GM12878 (cell line): ENCODE measurements at regions not wholly inside any gene's neighbourhood (a gene's known extent, or its start where the extent isn't known, plus 50 kb on each side); places are given as distances from the start of the nearest gene placed in this dataset.

Experiments used
- ATAC-seq: fragments of 200-7000 bp; cut with Tn5 transposase; 3 replicates; pipeline ENCODE4 v1.9.1; 2020; ENCODE audit warnings: mild to moderate bottlenecking, moderate library complexity
- BruUV-seq: library from RNA; stranded (reverse); fragments of 400-500 nt; replicated peaks from 2 replicates; lab custom pipeline; 2021; lab: Mats Ljungman, UMichigan
- CTCF ChIA-PET: fragments of 300-600 bp; sonication (Branson Sonifier 250); formaldehyde crosslinking; extraction: SDS; loops from one replicate; lab custom pipeline; 2021; ENCODE audit warnings: inconsistent platforms; lab: Yijun Ruan, JAX
- POLR2A ChIA-PET: fragments of 350-600 bp; formaldehyde crosslinking; extraction: SDS; loops from one replicate; lab custom pipeline; 2021; ENCODE audit warnings: inconsistent platforms; lab: Charles Lee
- RAD21 ChIA-PET: fragments of 300-600 bp; sonication (Branson Sonifier 250); formaldehyde crosslinking; loops from one replicate; lab custom pipeline; 2023; ENCODE audit warnings: antibody characterized with exemption; ENCODE audit not compliant: unreplicated experiment; lab: Charles Lee
- SMC1A ChIA-PET: fragments of 300-600 bp; sonication (Branson Sonifier 250); formaldehyde crosslinking; loops from one replicate; lab custom pipeline; 2023; ENCODE audit not compliant: unreplicated experiment, uncharacterized antibody; lab: Charles Lee
- DNase-seq: peaks from one replicate; pipeline ENCODE4 v3.0.0-alpha.2; 2011; ENCODE audit warnings: low read depth, low spot score
- FAIRE-seq: peaks from 3 replicates; lab custom pipeline; 2011; peaks lifted over from hg19 to GRCh38; lab: Jason Lieb, UNC
- H2AFZ ChIP-seq: 2 replicates; pipeline ENCODE4 v1.6.0; 2011; ENCODE audit warnings: low read depth, low read length, control low read depth; ENCODE audit not compliant: control insufficient read depth
- H3K27ac ChIP-seq: 2 replicates; pipeline ENCODE4 v1.5.1; 2011; ENCODE audit warnings: control low read depth; ENCODE audit not compliant: control insufficient read depth, insufficient read depth
- H3K27me3 ChIP-seq, 2 experiments: replicated peaks in 1 of 2; 2 replicates each; pipeline versions ENCODE4 v1.6.0 to v1.6.1; 2011; ENCODE audit warnings: low read length in 1 of 2; ENCODE audit not compliant: control insufficient read depth in 2 of 2, insufficient read depth in 2 of 2
- H3K36me3 ChIP-seq, 2 experiments: 2 replicates each; pipeline ENCODE4 v1.5.1; 2011; ENCODE audit warnings: low read length in 1 of 2; ENCODE audit not compliant: control insufficient read depth in 2 of 2, insufficient read depth in 2 of 2
- H3K4me1 ChIP-seq: 2 replicates; pipeline ENCODE4 v1.6.1; 2011; ENCODE audit warnings: mild to moderate bottlenecking, low read length, moderate library complexity, mixed read lengths; ENCODE audit not compliant: control insufficient read depth, insufficient read depth
- H3K4me2 ChIP-seq: 2 replicates; pipeline ENCODE4 v1.6.0; 2011; ENCODE audit warnings: control low read depth; ENCODE audit not compliant: control insufficient read depth, insufficient read depth
- H3K4me3 ChIP-seq: fragments of 200-600 bp; sonication (generic); 2 replicates; pipeline ENCODE4 v1.5.1; 2016
- H3K79me2 ChIP-seq: 2 replicates; pipeline ENCODE4 v1.6.0; 2011; ENCODE audit warnings: low read length; ENCODE audit not compliant: control insufficient read depth, insufficient read depth
- H3K9ac ChIP-seq: 2 replicates; pipeline ENCODE4 v1.8.0; 2011; ENCODE audit warnings: low read length, control low read depth, mixed read lengths; ENCODE audit not compliant: control insufficient read depth, insufficient read depth
- H3K9me3 ChIP-seq: replicated peaks from 3 replicates; pipeline ENCODE4 v1.5.1; 2011; ENCODE audit warnings: mild to moderate bottlenecking, low read length; ENCODE audit not compliant: control insufficient read depth, insufficient read depth
- H4K20me1 ChIP-seq: 2 replicates; pipeline ENCODE4 v1.6.0; 2011; ENCODE audit not compliant: control insufficient read depth, insufficient read depth
- BCL11A ChIP-seq: IDR thresholded peaks from 2 replicates; pipeline ENCODE4 v1.6.1; 2011; ENCODE audit warnings: low read depth, low read length
- BCL3 ChIP-seq: IDR thresholded peaks from 2 replicates; pipeline ENCODE4 v1.6.1; 2011; ENCODE audit warnings: borderline replicate concordance, low read depth, mild to moderate bottlenecking, moderate library complexity, low read length; ENCODE audit not compliant: insufficient read depth, poor library complexity, severe bottlenecking
- EGR1 ChIP-seq, 2 experiments: IDR thresholded peaks; 1 replicate in 1 of 2; 2 replicates in 1 of 2; pipeline ENCODE4 v1.6.1; 2011 to 2012; ENCODE audit warnings: low read depth in 2 of 2, low read length in 2 of 2, borderline replicate concordance in 1 of 2, mild to moderate bottlenecking in 1 of 2, moderate library complexity in 1 of 2
- EP300 ChIP-seq, 2 experiments: fragments of 150-350 bp in 1 of 2; IDR thresholded peaks; 2 replicates each; pipeline ENCODE4 v1.6.1; 2011 to 2012; ENCODE audit warnings: low read depth in 2 of 2, low read length in 2 of 2, borderline replicate concordance in 1 of 2, improper control_type of control experiment in 1 of 2, inconsistent platforms in 1 of 2; ENCODE audit not compliant: control insufficient read depth in 1 of 2
- IRF3 ChIP-seq: fragments of 450-650 bp; IDR thresholded peaks from 2 replicates; pipeline ENCODE4 v1.6.1; 2014; ENCODE audit warnings: mild to moderate bottlenecking
- USF2 ChIP-seq: IDR thresholded peaks from 2 replicates; pipeline ENCODE4 v1.6.1; 2011; ENCODE audit warnings: low read depth, low read length, improper control_type of control experiment, borderline replicate concordance
- ZNF207 ChIP-seq: fragments of 450-650 bp; IDR thresholded peaks from 2 replicates; pipeline ENCODE4 v1.6.1; 2014; ENCODE audit warnings: antibody characterized with exemption, mild to moderate bottlenecking, borderline replicate concordance
- ZNF24 ChIP-seq: fragments of 450-650 bp; IDR thresholded peaks from 2 replicates; pipeline ENCODE4 v1.6.1; 2017; ENCODE audit warnings: antibody characterized with exemption, mild to moderate bottlenecking
- in situ Hi-C: fragments of 300-500 bp; cut with MboI; formaldehyde crosslinking; loops from 9 replicates; pipeline ENCODE4 v1.14.3; 2018; ENCODE audit warnings: mixed read lengths
- intact Hi-C: fragments of 100-400 bp; cut with micrococcal nuclease; formaldehyde crosslinking; loops from one replicate; pipeline ENCODE4 v1.14.2; 2022; ENCODE audit not compliant: unreplicated experiment

- ChIA-PET POLR2A (no interaction called here), RAD21 (no interaction called here), SMC1A (no interaction called here), CTCF (no interaction called here)
- no peak overlapping the region for H3K4me3 ChIP-seq
- no peaks in the 10 kb centered on the region for H4K20me1 ChIP-seq
- H3K9me3 ChIP-seq, result no peaks in the 10 kb centered on the region
- BruUV-seq, result no TSS peak
- no peak overlapping the region for H3K27ac ChIP-seq
- no peaks in the 10 kb centered on the region for H3K27me3 ChIP-seq
- H3K79me2 ChIP-seq, result no peaks in the 10 kb centered on the region
- in situ Hi-C loops, result no loop called here
- no peak for ATAC-seq
- H3K36me3 ChIP-seq, result no peaks in the 10 kb centered on the region
- H3K9ac ChIP-seq, result no peak overlapping the region
- no peak for DNase-seq
- intact Hi-C loops, result no loop called here
- no peaks in the 10 kb centered on the region for H3K4me1 ChIP-seq
- H3K4me2 ChIP-seq, result no peak overlapping the region
- TF ChIP-seq USF2 (no peak), EP300 (IDR thresholded peaks at IDR 0.05; ENCODE audit: borderline replicate concordance in 1 of 2, control insufficient read depth in 1 of 2, low read depth in 2 of 2, low read length in 2 of 2) (no peak), ZNF24 (no peak), ZNF207 (no peak), EGR1 (IDR thresholded peaks at IDR 0.05; ENCODE audit: borderline replicate concordance in 1 of 2, low read depth in 2 of 2, low read length in 2 of 2) (no peak), BCL3 (no peak), BCL11A (no peak), IRF3 (no peak)
- no peak for FAIRE-seq
- no peak overlapping the region for H2AFZ ChIP-seq
Observed at GRCh38 chr11:91763331-91763730, 461.3 kb upstream of the FAT3 start.
